Mucosa of gallbladder (tissue), 1 donor: ENCODE measurements at regions not wholly inside any gene's neighbourhood (a gene's known extent, or its start where the extent isn't known, plus 50 kb on each side); places are given as distances from the start of the nearest gene placed in this dataset.

Experiments used
- DNase-seq: peaks from one replicate; pipeline ENCODE4 v3.0.0-alpha.2; 2020; ENCODE audit warnings: low spot score
- donor health status: DM: no; HTN: no; CAD: no.

- no peak for DNase-seq
Measured at GRCh38 chr18:65409261-65409660, 341.6 kb upstream of the CDH7 start.

DNA sequence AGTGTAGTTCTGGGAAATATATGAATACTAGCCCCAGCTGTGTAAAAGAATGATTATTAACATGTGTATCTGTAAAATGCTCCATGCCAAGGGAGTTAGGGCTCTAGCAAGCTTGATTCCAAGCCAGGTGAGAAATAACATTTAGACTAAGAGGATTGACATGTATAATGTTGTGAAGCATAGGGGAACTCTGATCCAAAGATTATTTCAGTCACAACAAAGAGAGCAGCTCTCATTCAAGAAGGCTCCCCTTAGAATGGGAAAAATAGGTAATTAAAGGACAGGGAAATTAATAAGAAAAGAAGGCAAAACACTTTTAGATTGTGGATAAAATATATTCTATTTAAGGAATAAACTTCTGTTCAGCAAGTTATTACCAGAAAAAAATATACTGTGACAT lies 347.3 kb upstream of the CDH7 start:
- DNase-seq = no peak

GRCh38 chr18:65399091-65399490 lies 351.7 kb upstream of the CDH7 start:
- no peak for DNase-seq

GRCh38 chr18:65398347-65399075 lies 352.3 kb upstream of the CDH7 start:
- DNase-seq = no peak

DNA sequence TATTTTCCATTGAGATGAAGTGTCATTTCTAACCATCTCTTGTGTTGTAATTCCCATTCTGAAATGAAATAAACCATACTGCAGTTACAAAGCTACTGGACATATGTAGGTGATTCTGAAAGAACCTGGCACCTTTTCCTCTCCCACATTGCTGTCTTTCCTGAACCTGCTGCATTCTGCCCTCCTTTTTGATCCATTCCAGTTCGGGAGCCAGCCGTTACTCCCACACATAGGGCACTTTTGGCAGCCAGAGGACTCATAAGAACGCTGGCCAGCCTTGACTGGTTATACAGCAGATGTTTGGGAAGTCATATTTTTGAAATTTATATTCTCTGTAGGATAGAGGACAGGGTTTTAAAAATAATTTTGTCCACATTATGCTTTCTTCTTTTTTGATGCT lies 369.8 kb upstream of the CDH7 start:
- no peak for DNase-seq

DNA sequence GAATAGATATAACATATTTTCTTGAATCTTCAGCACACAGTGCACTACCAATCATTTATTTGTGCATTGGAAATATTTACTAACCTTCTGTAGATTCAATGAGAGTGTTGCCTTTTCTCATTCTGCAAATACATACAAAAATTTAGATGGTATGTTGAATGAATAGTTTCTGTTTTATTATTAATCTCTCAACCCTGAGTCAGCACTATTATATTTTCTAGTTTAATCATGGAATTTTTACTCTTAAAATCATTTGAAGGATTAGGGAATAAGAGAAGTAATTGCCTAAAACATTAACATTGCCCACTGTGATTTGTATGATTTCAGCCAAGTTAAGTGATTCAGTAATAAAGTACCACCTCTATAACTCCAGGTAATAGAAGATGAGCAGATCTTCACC lies 370.2 kb upstream of the CDH7 start:
- no peak for DNase-seq

- DNase-seq = no peak
Measured at GRCh38 chr18:65372904-65373303, 377.9 kb upstream of the CDH7 start.

DNA sequence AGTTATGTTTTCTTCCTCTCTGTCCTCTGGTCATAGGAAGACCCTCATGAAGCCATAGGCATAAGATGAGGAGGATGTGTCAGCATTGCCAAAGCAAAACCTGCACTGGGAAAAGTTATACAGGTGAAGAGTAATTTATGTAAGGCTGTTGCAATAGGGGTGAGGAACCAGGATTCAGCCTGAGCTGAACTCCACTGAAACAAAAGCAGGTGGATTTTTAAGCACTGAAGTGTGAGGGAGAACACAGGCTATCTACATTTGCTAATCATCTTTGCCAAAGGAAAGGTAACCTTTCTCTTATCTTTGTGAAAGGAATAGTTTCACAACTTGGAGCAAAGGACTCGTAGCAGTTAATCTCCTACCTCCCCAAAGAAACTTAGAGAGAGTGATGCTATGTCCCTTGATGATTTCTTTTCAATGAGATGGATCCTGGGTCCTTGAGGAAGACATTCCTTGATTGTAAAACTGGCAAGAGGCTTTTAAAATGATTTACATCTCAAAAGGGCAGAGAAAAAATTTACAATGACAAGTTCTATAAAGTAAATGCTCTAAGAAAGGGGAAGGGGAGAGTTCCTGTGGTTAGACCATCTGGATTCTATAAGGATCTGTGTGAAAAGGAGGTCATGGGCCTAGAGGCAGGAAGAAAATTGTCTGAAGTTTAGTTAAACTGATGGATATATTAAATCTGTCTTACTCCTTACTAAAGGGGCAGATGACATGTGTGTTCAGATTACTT lies 385.4 kb upstream of the CDH7 start:
- DNase-seq = no peak

DNA sequence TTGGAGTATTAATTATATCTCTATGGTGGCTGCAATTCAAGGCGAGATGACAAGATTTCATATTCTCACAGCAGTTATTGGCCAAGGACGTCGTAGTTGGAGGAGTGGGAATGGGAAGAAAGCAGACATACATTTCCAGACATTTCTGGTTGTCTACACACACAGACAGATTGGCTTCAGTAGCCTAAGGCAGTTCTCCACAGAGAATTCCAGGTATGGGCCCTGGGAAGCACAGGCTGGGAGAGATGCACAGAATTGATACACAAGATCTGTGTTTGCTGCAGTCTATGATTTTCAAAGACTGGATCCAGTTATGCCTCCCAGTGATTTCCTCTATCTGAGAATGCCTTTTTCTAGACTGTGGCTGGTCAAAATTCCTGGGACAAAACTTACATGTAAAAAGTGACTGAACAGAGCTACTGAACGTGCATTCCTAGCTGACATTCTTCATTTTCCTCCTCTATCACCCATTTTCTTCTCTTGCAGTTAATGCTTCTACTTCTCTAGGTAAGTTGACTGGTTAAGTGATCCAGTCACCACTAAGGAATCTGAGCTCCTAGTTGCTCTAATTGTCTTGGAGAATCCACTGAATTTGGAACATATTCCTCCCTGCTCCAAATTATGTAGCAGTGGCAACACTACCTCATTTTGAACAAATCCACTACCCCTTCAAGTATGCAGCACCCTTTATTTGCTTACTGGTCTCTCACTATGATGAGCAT lies 386.7 kb upstream of the CDH7 start:
- DNase-seq = no peak

- no peak for DNase-seq
Measured at GRCh38 chr18:65363011-65363410, 387.8 kb upstream of the CDH7 start.

GRCh38 chr18:65359479-65359878 lies 391.3 kb upstream of the CDH7 start:
- no peak for DNase-seq

DNA sequence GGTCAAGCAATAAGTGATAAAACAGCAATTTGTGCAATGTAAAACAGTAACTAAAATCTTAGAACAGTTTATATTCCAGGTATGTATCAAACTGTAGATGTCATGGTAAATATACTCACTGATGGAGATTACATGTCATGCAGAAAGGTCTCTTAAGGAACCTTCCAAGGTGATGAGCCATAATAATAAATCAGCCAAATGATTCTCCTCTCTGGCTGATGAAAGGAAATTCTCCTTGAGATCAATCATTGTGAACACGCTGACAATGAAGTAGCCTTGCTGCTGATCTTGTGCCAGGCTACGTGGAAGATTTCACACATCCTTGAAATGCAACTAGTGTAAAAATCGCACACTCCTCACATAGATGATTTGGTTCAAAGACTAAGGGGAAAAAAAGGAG lies 392.5 kb upstream of the CDH7 start:
- no peak for DNase-seq

- DNase-seq = no peak
Measured at GRCh38 chr18:65352186-65352585, 398.6 kb upstream of the CDH7 start.

DNA sequence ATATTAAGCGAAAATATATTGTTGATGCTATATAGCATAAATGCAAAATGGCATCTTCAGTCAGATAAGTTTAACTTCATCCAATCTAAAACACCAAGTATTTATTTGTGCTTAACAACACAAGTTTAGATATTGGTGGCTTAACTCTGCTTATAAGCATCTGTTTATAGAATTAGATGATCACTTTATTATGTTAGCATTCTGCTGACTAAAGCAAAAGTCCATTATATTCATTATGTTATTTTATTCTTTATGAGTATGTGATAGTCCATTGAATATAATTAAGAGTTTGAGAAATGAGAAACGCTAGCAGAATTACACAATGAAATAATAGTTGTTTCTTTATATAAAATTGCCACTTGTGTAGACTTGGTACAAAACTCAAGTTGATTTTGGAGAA lies 401.2 kb upstream of the CDH7 start:
- DNase-seq = no peak

DNA sequence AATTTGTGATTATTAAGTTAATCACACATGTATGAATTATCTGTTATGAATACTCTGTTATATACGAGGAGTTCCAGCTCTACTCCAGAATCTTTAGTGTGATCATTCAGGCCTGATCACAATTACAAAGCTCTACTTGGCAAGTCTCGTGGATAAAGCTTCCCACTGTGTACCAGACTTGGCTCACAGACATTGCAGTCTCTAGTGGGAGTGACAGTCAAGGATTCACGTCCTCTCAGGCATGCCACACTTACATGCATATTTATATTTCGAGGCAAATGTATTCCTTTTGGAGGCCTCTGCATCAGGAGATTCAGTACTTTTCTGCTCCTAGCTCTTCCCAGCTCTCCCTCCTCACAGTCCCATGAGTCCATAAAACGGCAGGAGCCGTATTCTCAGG lies 403.4 kb upstream of the CDH7 start:
- DNase-seq = no peak

DNA sequence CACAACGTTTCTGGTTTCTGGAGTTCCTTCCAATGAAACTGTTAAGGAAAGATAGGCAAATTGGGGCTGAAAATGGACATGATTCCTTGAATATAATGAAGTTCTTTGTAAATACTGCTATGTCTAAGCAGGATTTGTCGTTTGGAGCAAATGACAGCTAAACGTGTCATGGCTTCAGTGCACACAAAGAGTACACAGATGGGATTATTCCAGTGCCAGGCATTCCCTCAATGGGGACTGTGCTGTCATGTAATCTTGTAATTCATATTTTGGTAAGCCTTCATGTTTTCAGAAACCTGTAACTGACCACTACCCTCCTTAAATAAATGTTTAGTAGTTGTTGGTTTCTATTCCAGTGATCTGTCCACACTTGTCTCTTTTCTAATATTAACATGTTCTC lies 404.7 kb upstream of the CDH7 start:
- no peak for DNase-seq

- no peak for DNase-seq
Measured at GRCh38 chr18:65343571-65343970, 407.2 kb upstream of the CDH7 start.

DNA sequence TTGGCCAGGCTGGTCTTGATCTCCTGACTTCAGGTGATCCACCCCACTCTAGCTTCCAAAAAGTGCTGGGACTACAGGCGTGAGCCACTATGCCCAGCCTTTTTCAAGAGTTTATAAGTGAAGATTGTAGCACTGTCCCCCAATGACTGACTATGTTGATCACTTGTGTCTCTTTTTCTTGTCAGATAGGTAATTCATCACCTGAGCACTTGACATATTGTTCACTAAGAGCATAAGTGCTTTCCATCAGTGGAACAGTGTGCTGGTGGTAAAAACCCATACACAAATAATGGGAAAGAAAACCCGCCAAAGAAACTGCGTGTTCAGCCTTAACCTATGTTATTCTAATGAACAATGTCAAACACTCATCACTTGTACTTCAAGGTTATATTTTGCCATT lies 414.4 kb upstream of the CDH7 start:
- DNase-seq = no peak

DNA sequence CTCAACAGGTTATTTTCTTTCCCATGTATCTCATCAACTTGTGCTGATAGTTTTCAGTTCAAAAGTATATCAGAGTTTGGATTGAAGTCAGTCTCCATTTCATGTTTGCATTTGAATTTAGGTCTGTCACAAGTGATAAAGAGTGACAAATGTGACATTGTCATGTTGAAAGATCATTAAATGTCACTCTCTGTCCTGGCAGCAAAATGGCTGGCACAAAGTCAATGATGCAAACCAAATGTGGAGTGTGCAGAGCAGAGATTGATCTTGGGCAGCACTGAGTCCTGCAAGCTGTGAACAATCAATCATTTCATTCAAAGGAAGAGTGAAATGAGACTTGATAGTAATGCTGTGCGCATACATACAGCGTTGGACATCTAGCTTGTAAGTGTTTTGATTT lies 421.8 kb upstream of the CDH7 start:
- DNase-seq = no peak

DNA sequence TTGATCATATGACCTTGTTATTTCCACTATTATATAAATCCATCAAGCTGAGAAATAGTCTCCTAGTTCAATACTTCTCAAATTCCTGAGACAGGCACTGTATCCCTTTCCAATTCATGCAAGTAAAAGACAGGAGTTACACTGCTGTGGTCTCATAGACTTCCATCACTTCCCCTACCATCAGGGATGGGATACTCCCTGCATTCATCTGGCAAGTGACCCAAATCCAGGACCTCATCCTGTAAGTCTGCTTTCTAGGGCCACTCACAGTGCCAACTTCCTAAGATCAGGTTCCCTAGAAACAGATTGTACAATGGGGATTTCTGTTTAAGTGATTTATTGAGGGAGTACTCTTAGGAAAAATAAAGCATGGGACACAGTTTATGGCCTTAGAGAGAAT lies 424.0 kb upstream of the CDH7 start:
- DNase-seq = no peak

DNA sequence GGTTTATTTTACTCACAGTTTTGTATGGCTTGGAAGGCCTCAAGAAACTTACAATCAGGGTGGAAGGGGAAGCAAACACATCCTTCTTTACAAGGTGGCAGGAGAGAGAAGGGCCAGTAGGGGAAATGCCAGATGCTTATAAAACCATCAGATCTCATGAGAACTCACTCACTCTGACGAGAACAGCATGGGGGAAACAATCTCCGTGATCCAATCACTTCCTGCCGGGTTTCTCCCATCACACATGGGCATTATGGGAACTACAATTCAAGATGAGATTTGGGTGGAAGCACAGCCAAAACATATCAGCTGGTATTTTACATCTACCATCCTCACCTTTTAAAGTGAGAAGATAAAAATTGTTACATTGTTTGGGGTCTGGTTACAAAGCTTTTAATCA lies 427.9 kb upstream of the CDH7 start:
- no peak for DNase-seq

DNA sequence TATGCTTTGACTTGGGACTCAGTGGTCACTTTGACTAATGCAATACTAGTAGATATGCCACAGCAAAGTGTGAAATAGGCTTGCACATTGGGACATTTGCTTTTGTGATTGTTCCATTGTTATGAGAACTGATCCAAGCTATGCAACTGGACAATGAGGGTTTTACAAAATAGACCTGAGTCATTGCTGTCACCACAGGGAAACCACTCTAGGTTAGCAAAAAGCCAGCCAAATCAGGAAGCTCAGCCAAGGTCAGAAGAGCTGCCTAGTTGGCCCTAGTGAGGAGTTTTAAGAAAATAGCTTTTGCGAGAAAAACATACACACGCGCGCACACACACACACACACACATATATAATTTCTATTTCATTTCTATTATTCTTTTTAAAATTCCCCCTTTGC lies 452.4 kb upstream of the CDH7 start:
- no peak for DNase-seq

DNA sequence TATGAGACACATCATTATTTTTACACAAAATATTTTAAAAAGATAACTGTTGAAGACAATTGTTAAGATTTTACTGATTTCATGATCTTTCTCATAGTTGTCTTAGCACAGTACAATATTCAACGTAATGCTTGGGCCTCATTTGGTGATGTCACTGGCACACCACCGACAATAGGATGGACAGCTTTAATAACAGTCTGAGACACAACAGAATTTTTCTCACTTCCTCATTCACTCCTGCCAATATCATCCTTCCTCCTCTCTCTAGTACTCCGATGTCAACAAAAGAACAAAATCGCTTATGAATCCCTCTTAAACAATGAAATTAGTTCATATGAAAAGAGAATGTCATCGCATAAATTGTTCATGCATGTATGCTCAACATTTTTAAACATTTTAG lies 461.9 kb upstream of the CDH7 start:
- DNase-seq = no peak
